ENCODE measurements at regions not wholly inside any gene's neighbourhood (a gene's known extent, or its start where the extent isn't known, plus 50 kb on each side); places are given as distances from the start of the nearest gene placed in this dataset.
A peak's percentile ranks its signal among the peaks of the same experiment; 100 is the strongest.

GRCh38 chr6:141576751-141577150 is 556.0 kb upstream of the GJE1 start:
- ATAC-seq (no peak), DNase-seq (no peak)
- Histone ChIP-seq H3K36me3 (no peaks in the 10 kb centered on the region), H3K9me3 (no peaks in the 10 kb centered on the region), H3K4me3 (no peak overlapping the region), H3K27ac (no peak overlapping the region), H3K27me3 (ENCODE audit: low read depth) (no peaks in the 10 kb centered on the region), H3K4me1 (no peaks in the 10 kb centered on the region)
- intact Hi-C loops (cut with DNase I): no loop called here
- no peak for TF ChIP-seq CTCF (IDR thresholded peaks at IDR 0.05)

GRCh38 chr6:141562851-141563763 is 569.6 kb upstream of the GJE1 start:
- H3K4me1 ChIP-seq: peaks cover 7% of the 10 kb centered on the region
- DNase-seq (no peak), ATAC-seq (peak; percentile 90 to 95)
- H3K36me3 ChIP-seq: no peaks in the 10 kb centered on the region
- peak; percentile 87 for TF ChIP-seq CTCF (IDR thresholded peaks at IDR 0.05)
- H3K27ac ChIP-seq: peak overlapping the region; percentile 12
- peak overlapping the region; percentile 39 for H3K4me3 ChIP-seq
- intact Hi-C loops (cut with DNase I): no loop called here
- no peaks in the 10 kb centered on the region for H3K27me3 ChIP-seq (ENCODE audit: low read depth)
- no peaks in the 10 kb centered on the region for H3K9me3 ChIP-seq

GRCh38 chr6:141562186-141562811 is 570.4 kb upstream of the GJE1 start:
- ATAC-seq (peak; percentile 51 to 81), DNase-seq (peak; percentile 42)
- no peak for TF ChIP-seq CTCF (IDR thresholded peaks at IDR 0.05)
- H3K4me1 ChIP-seq: peaks cover 7% of the 10 kb centered on the region
- no peaks in the 10 kb centered on the region for H3K27me3 ChIP-seq (ENCODE audit: low read depth)
- peak overlapping the region; percentile 12 for H3K27ac ChIP-seq
- H3K4me3 ChIP-seq: peak overlapping the region; percentile 39
- no peaks in the 10 kb centered on the region for H3K36me3 ChIP-seq
- intact Hi-C loops (cut with DNase I): no loop called here
- H3K9me3 ChIP-seq: no peaks in the 10 kb centered on the region

- no peak overlapping the region for H3K4me3 ChIP-seq
- H3K4me1 ChIP-seq: peaks cover 7% of the 10 kb centered on the region
- no peaks in the 10 kb centered on the region for H3K27me3 ChIP-seq (ENCODE audit: low read depth)
- intact Hi-C loops (cut with DNase I): no loop called here
- H3K9me3 ChIP-seq: no peaks in the 10 kb centered on the region
- ATAC-seq (no peak), DNase-seq (no peak)
- TF ChIP-seq CTCF (IDR thresholded peaks at IDR 0.05): no peak
- no peak overlapping the region for H3K27ac ChIP-seq
- H3K36me3 ChIP-seq: no peaks in the 10 kb centered on the region
Measured at GRCh38 chr6:141561154-141561553, 571.6 kb upstream of the GJE1 start.

- H3K27ac ChIP-seq: no peak overlapping the region
- TF ChIP-seq CTCF (IDR thresholded peaks at IDR 0.05): no peak
- DNase-seq: no peak
Measured at GRCh38 chr6:141552463-141552862, 580.3 kb upstream of the GJE1 start.

More at GRCh38 chr6:141552463-141552862, 580.3 kb upstream of the GJE1 start:
- no peak overlapping the region for H3K4me3 ChIP-seq
- no peaks in the 10 kb centered on the region for H3K4me1 ChIP-seq
- H3K27me3 ChIP-seq (ENCODE audit: low read depth): no peaks in the 10 kb centered on the region
- no peaks in the 10 kb centered on the region for H3K36me3 ChIP-seq
- intact Hi-C loops (cut with DNase I): no loop called here
- peak; percentile 83 to 98 for ATAC-seq
- no peaks in the 10 kb centered on the region for H3K9me3 ChIP-seq

All from lower lobe of right lung (tissue), 2 donors.